Vagina (tissue), 2 donors: ENCODE measurements at regions not wholly inside any gene's neighbourhood (a gene's known extent, or its start where the extent isn't known, plus 50 kb on each side); places are given as distances from the start of the nearest gene placed in this dataset.

Source experiments
- POLR2A ChIP-seq, 2 donors: fragments of 450-650 bp; IDR thresholded peaks; one replicate each; pipeline ENCODE4 v1.6.1; 2017; ENCODE audit warnings: antibody characterized with exemption in 2 of 2, mild to moderate bottlenecking in 2 of 2, moderate library complexity in 2 of 2
- TF ChIP-seq, protein P1 (sequence below), 3 experiments: fragments of 450-650 bp in 2 of 3; fragments of 200-600 bp in 1 of 3; sonication (generic) in 1 of 3; IDR thresholded peaks; one replicate each; pipeline ENCODE4 v1.5.1; 2017 to 2019; ENCODE audit warnings: antibody characterized with exemption in 3 of 3, mild to moderate bottlenecking in 2 of 3, moderate library complexity in 2 of 3

DNA sequence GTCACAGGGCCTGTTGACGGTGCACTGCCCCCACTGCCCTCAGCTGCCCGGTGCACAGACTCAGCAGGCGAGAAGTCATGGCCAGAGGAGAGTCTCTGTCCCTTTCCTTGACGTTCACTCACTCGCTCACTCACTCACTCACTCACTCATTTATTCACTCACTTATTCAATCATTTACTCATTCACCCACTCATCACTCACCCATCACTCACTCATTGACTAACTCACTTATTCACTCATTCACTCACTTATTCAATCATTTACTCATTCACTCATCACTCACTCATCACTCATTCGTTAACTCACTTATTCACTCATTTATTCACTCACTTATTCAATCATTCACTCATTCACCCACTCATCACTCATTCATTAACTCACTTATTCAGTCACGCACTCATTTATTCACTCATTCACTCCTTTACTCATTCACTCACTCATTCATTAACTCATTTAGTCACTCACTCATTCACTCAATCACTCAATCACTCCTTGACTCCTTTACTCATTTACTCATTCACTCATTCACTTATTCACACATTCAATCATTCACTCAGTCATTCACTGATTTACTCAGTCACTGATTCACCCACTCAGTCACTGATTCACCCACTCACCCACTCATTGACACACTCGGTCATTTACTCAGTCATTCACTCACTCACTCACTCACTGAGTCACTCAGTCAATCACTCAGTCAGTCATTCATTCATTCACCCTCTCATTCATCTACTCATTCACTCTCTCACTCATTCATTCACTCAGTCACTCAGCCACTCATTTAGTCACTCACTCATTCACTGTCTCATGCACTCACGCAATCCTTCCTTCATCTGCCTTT lies 1193.5 kb downstream of the BRD1 start:
- no peak for TF ChIP-seq POLR2A (IDR thresholded peaks at IDR 0.05)
- TF ChIP-seq, protein P1, sequence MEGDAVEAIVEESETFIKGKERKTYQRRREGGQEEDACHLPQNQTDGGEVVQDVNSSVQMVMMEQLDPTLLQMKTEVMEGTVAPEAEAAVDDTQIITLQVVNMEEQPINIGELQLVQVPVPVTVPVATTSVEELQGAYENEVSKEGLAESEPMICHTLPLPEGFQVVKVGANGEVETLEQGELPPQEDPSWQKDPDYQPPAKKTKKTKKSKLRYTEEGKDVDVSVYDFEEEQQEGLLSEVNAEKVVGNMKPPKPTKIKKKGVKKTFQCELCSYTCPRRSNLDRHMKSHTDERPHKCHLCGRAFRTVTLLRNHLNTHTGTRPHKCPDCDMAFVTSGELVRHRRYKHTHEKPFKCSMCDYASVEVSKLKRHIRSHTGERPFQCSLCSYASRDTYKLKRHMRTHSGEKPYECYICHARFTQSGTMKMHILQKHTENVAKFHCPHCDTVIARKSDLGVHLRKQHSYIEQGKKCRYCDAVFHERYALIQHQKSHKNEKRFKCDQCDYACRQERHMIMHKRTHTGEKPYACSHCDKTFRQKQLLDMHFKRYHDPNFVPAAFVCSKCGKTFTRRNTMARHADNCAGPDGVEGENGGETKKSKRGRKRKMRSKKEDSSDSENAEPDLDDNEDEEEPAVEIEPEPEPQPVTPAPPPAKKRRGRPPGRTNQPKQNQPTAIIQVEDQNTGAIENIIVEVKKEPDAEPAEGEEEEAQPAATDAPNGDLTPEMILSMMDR (IDR thresholded peaks at IDR 0.05) = no peak
